Astrocyte (in vitro differentiated cells and primary cell): ENCODE measurements at regions not wholly inside any gene's neighbourhood (a gene's known extent, or its start where the extent isn't known, plus 50 kb on each side); places are given as distances from the start of the nearest gene placed in this dataset.

Experiments used
- DNase-seq: peaks from one replicate; pipeline ENCODE4 v3.0.0-alpha.2; 2010; ENCODE audit warnings: low read depth
- FAIRE-seq: peaks from 2 replicates; lab custom pipeline; 2011; peaks lifted over from hg19 to GRCh38; lab: Jason Lieb, UNC
- H2AFZ ChIP-seq: 2 replicates; pipeline ENCODE4 v1.6.0; 2012; ENCODE audit warnings: low read depth, low read length, inconsistent platforms
- H3K27ac ChIP-seq: 2 replicates; pipeline ENCODE4 v1.5.1; 2011; ENCODE audit warnings: low read depth, low read length, inconsistent platforms
- H3K27me3 ChIP-seq: 2 replicates; pipeline ENCODE4 v1.6.0; 2011; ENCODE audit warnings: low read length, inconsistent platforms; ENCODE audit not compliant: insufficient read depth
- H3K36me3 ChIP-seq: 2 replicates; pipeline ENCODE4 v1.5.1; 2011; ENCODE audit warnings: low read length, inconsistent platforms; ENCODE audit not compliant: insufficient read depth
- H3K4me1 ChIP-seq: 2 replicates; pipeline ENCODE4 v1.5.1; 2011; ENCODE audit warnings: low read length, inconsistent platforms; ENCODE audit not compliant: insufficient read depth
- H3K4me2 ChIP-seq: 2 replicates; pipeline ENCODE4 v1.6.0; 2012; ENCODE audit warnings: low read length, inconsistent platforms
- H3K4me3 ChIP-seq: 2 replicates; pipeline ENCODE4 v1.5.1; 2011; ENCODE audit warnings: low read depth, mild to moderate bottlenecking, low read length, inconsistent platforms; ENCODE audit not compliant: insufficient read depth
- H3K79me2 ChIP-seq: 2 replicates; pipeline ENCODE4 v1.6.0; 2012; ENCODE audit warnings: mild to moderate bottlenecking, low read length, inconsistent platforms; ENCODE audit not compliant: insufficient read depth
- H3K9ac ChIP-seq: 2 replicates; pipeline ENCODE4 v1.6.0; 2012; ENCODE audit warnings: mild to moderate bottlenecking, low read length, inconsistent platforms
- H3K9me3 ChIP-seq: 2 replicates; pipeline ENCODE4 v1.5.1; 2012; ENCODE audit warnings: low read depth, mild to moderate bottlenecking, low read length, inconsistent platforms; ENCODE audit not compliant: insufficient read depth
- H4K20me1 ChIP-seq: 2 replicates; pipeline ENCODE4 v1.6.0; 2012; ENCODE audit warnings: low read length, inconsistent platforms; ENCODE audit not compliant: insufficient read depth
- H3K27ac Mint-ChIP-seq: one replicate; pipeline ENCODE4 v1.8.0; 2021; ENCODE audit warnings: mild to moderate bottlenecking, mixed read lengths; ENCODE audit not compliant: unreplicated experiment
- H3K27me3 Mint-ChIP-seq: one replicate; pipeline ENCODE4 v1.8.0; 2021; ENCODE audit warnings: low read depth, mixed read lengths; ENCODE audit not compliant: unreplicated experiment
- H3K36me3 Mint-ChIP-seq: one replicate; pipeline ENCODE4 v1.8.0; 2021; ENCODE audit warnings: low read depth, mixed read lengths; ENCODE audit not compliant: unreplicated experiment
- H3K4me1 Mint-ChIP-seq: one replicate; pipeline ENCODE4 v1.8.0; 2021; ENCODE audit warnings: low read depth, mixed read lengths; ENCODE audit not compliant: unreplicated experiment
- H3K4me3 Mint-ChIP-seq: one replicate; pipeline ENCODE4 v1.8.0; 2021; ENCODE audit warnings: mild to moderate bottlenecking, moderate library complexity, mixed read lengths; ENCODE audit not compliant: unreplicated experiment
- H3K9me3 Mint-ChIP-seq: one replicate; pipeline ENCODE4 v1.8.0; 2021; ENCODE audit warnings: mild to moderate bottlenecking, mixed read lengths; ENCODE audit not compliant: unreplicated experiment
- EZH2 ChIP-seq: IDR thresholded peaks from 2 replicates; pipeline ENCODE4 v1.6.1; 2012; ENCODE audit warnings: mild to moderate bottlenecking, low read length, inconsistent platforms; ENCODE audit not compliant: insufficient read depth
- TF ChIP-seq, protein P1 (sequence below): IDR thresholded peaks from 2 replicates; pipeline ENCODE4 v1.5.1; 2011; ENCODE audit warnings: low read depth, mild to moderate bottlenecking, inconsistent platforms, low read length, moderate library complexity; ENCODE audit not compliant: insufficient read depth

DNA sequence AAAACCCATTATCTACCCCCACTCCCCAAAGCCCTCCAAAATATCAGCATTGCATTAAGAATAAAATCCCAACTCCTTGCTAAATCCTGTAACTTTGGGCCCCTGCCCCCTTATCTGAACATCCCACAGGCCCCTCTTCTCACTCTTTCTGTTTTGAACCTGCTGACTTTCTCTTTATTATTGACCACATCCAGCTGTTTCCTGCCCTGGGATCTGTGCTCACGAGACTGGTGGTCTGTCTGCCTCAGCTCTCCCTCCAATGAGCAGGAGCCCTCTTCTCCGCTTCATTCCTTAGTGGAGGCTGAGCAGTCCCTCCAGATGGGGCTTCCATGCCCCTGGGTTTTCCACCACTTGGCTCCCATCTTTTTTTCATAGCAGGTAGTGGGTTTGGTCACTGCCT, 116.9 kb downstream of the ACKR3 start:
- Histone ChIP-seq H3K9ac (no peak overlapping the region), H3K27me3 (no peaks in the 10 kb centered on the region), H3K4me2 (no peak overlapping the region), H3K27ac (no peak overlapping the region), H3K9me3 (no peaks in the 10 kb centered on the region), H3K4me3 (no peak overlapping the region), H3K36me3 (no peaks in the 10 kb centered on the region), H4K20me1 (no peaks in the 10 kb centered on the region), H3K4me1 (peaks cover 12% of the 10 kb centered on the region), H2AFZ (no peak overlapping the region), H3K79me2 (no peaks in the 10 kb centered on the region)
- DNase-seq (no peak), FAIRE-seq (no peak)
- no peaks in the 10 kb centered on the region for H3K27me3 Mint-ChIP-seq
- no peaks in the 10 kb centered on the region for H3K36me3 Mint-ChIP-seq
- no peak overlapping the region for H3K4me3 Mint-ChIP-seq
- TF ChIP-seq EZH2, result no peak
- TF ChIP-seq, protein P1, sequence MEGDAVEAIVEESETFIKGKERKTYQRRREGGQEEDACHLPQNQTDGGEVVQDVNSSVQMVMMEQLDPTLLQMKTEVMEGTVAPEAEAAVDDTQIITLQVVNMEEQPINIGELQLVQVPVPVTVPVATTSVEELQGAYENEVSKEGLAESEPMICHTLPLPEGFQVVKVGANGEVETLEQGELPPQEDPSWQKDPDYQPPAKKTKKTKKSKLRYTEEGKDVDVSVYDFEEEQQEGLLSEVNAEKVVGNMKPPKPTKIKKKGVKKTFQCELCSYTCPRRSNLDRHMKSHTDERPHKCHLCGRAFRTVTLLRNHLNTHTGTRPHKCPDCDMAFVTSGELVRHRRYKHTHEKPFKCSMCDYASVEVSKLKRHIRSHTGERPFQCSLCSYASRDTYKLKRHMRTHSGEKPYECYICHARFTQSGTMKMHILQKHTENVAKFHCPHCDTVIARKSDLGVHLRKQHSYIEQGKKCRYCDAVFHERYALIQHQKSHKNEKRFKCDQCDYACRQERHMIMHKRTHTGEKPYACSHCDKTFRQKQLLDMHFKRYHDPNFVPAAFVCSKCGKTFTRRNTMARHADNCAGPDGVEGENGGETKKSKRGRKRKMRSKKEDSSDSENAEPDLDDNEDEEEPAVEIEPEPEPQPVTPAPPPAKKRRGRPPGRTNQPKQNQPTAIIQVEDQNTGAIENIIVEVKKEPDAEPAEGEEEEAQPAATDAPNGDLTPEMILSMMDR, result no peak
- H3K4me1 Mint-ChIP-seq, result peaks cover 36% of the 10 kb centered on the region
- H3K27ac Mint-ChIP-seq, result no peak overlapping the region
- H3K9me3 Mint-ChIP-seq, result peaks cover 1% of the 10 kb centered on the region

DNA sequence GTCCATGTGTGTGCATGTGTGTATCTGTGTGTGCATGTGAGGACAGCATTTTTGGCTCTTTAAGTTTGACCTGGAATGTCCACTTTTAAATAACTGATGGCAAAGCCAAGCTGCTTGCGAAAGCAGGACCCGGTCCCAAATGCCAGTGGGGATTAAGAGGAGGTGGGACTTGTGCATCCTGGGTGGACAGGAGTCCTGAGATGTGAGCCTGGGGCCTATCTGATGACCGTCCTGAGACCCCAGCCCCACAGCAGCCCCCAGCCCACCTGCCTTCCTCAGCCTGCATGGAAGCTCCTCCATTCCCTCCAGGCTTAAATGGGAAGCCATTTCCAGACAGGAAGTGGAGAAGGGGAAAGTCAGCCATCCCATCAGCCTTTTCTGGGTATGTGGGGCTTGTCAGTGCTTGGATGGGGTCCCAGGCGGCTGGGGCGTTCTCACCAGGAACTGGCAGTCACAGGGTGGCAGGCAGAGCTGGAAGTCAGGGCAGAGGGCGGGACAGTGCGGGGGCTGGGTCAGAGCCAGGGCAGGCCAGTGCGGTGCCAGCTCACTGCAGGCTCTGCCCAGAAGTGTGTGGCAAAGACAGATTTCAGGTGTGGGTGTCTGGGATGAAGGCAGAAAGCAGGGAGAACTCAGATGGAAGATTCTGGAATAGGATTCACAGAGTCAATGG, 117.8 kb downstream of the ACKR3 start:
- Histone ChIP-seq H3K27me3 (no peaks in the 10 kb centered on the region), H3K4me1 (peaks cover 17% of the 10 kb centered on the region), H3K4me3 (no peak overlapping the region), H3K79me2 (no peaks in the 10 kb centered on the region), H3K9ac (no peak overlapping the region), H3K4me2 (no peak overlapping the region), H3K27ac (no peak overlapping the region), H3K36me3 (no peaks in the 10 kb centered on the region), H2AFZ (no peak overlapping the region), H4K20me1 (no peaks in the 10 kb centered on the region), H3K9me3 (no peaks in the 10 kb centered on the region)
- H3K4me1 Mint-ChIP-seq, result peaks cover 43% of the 10 kb centered on the region
- no peak overlapping the region for H3K27ac Mint-ChIP-seq
- no peaks in the 10 kb centered on the region for H3K36me3 Mint-ChIP-seq
- no peak for FAIRE-seq
- TF ChIP-seq, protein P1, result no peak
- no peak for TF ChIP-seq EZH2
- H3K9me3 Mint-ChIP-seq, result peaks cover 1% of the 10 kb centered on the region
- H3K4me3 Mint-ChIP-seq, result no peak overlapping the region
- DNase-seq, result no peak
- no peaks in the 10 kb centered on the region for H3K27me3 Mint-ChIP-seq

DNA sequence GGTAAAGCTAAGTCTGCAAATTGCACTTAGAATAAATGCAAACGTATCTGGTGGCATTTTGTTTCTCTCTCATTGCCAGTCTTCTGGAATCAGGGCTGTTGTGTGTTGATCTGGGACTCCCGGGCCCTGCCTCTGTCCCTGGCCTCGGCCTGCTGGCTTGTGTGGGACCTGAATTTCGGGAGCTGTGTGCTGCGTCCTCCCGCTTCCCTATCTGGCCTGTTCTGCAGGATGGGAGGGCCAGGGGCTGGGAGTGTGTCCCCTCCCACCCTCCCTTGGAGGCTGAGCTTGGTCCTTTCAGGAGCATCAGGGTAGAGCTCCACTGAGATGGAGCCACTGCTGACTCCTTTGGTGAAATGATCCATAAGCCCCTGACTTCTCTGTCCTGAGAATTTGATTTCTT, 118.5 kb downstream of the ACKR3 start:
- H3K9me3 Mint-ChIP-seq, result peaks cover 1% of the 10 kb centered on the region
- Histone ChIP-seq H2AFZ (no peak overlapping the region), H4K20me1 (no peaks in the 10 kb centered on the region), H3K27me3 (no peaks in the 10 kb centered on the region), H3K36me3 (no peaks in the 10 kb centered on the region), H3K4me3 (no peak overlapping the region), H3K27ac (no peak overlapping the region), H3K79me2 (no peaks in the 10 kb centered on the region), H3K4me2 (no peak overlapping the region), H3K9me3 (no peaks in the 10 kb centered on the region), H3K9ac (no peak overlapping the region), H3K4me1 (peaks cover 17% of the 10 kb centered on the region)
- no peak for TF ChIP-seq EZH2
- H3K4me3 Mint-ChIP-seq, result no peak overlapping the region
- peaks cover 43% of the 10 kb centered on the region for H3K4me1 Mint-ChIP-seq
- H3K27me3 Mint-ChIP-seq, result no peaks in the 10 kb centered on the region
- DNase-seq (no peak), FAIRE-seq (no peak)
- no peak overlapping the region for H3K27ac Mint-ChIP-seq
- H3K36me3 Mint-ChIP-seq, result no peaks in the 10 kb centered on the region
